ENCODE measurements at regions not wholly inside any gene's neighbourhood (a gene's known extent, or its start where the extent isn't known, plus 50 kb on each side); places are given as distances from the start of the nearest gene placed in this dataset.

DNA sequence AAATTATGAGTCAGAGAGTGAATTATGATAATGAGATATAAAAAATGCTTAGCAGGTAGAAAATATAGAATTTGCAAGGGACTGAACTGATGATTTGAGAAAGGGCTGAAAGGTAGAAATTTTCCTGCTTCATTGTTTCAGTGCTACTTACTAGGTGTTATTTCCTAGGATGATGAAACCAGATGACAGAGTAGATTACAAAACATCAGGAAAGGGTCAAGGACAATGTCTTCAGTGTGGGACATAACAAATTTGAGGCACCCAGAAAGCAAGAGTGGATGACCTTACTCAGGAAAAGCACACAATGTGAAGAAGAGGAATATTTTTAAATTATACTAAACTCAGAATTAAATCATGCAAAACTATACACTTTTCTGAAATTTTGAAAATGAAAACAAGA, 102.1 kb downstream of the SHCBP1 start:
- Histone ChIP-seq H3K79me1 (ENCODE audit: low read depth, low read length) (no peaks in the 10 kb centered on the region), H2BK15ac (ENCODE audit: low read length) (no peak overlapping the region), H2BK5ac (ENCODE audit: low read length) (no peak overlapping the region), H3K23ac (ENCODE audit: low read depth, low read length, poor library complexity) (no peak overlapping the region), H3K9me3 (replicated peaks in 1 of 2; ENCODE audit: control insufficient read depth in 2 of 2, insufficient read depth in 1 of 2, low read depth in 1 of 2, low read length in 2 of 2) (peaks cover 0 to 6% of the 10 kb centered on the region in 2 donors), H3K36me3 (replicated peaks in 1 of 2; ENCODE audit: control insufficient read depth in 2 of 2, insufficient read depth in 2 of 2, low read length in 2 of 2) (no peaks in the 10 kb centered on the region), H2BK120ac (ENCODE audit: low read depth, low read length) (no peak overlapping the region), H2BK12ac (ENCODE audit: low read length) (no peak overlapping the region), H4K91ac (ENCODE audit: low read depth, low read length, poor library complexity) (no peak overlapping the region), H3K27ac (replicated peaks; ENCODE audit: low read length) (no peak overlapping the region), H3K4me3 (ENCODE audit: low read length in 2 of 2) (no peak overlapping the region), H3K18ac (ENCODE audit: low read length) (no peak overlapping the region), H3K4ac (ENCODE audit: low read length) (no peak overlapping the region), H4K8ac (ENCODE audit: low read depth, low read length) (no peak overlapping the region), H3K4me2 (ENCODE audit: insufficient read depth, low read length, poor library complexity, severe bottlenecking) (no peak overlapping the region), H3K14ac (ENCODE audit: low read length) (no peak overlapping the region), H3K9ac (ENCODE audit: low read depth, low read length, poor library complexity) (no peak overlapping the region), H2AFZ (ENCODE audit: low read length) (no peak overlapping the region), H3K27me3 (ENCODE audit: control insufficient read depth in 3 of 3, insufficient read depth in 3 of 3, low read depth in 1 of 3, low read length in 3 of 3) (no peaks in the 10 kb centered on the region), H2AK5ac (ENCODE audit: low read depth, low read length) (no peak overlapping the region), H3K4me1 (ENCODE audit: control insufficient read depth in 2 of 2, insufficient read depth in 1 of 2, low read depth in 1 of 2, low read length in 2 of 2) (no peaks in the 10 kb centered on the region)
- no peak for DNase-seq (ENCODE audit: low spot score)

DNA sequence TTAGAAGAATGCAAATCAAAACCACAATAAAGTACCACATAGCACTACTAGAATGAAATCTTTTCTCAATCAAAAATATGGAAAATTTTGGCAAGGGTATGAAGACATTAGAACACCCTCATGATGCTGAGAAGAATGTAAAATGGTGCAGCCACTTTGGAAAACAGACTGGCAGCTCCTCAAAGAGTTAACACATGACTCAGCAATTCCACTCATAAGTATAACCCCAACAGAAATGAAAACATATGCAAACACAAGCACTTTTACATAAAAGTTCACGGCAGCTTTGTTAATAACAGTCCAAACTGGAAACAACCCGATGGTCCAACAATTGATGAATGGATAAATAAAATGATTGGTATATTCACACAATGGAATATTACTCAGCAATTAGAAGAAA, 124.5 kb downstream of the SHCBP1 start:
- Histone ChIP-seq H3K9me3 (replicated peaks in 1 of 2; ENCODE audit: control insufficient read depth in 2 of 2, insufficient read depth in 1 of 2, low read depth in 1 of 2, low read length in 2 of 2) (peaks cover 0 to 3% of the 10 kb centered on the region in 2 donors), H4K8ac (ENCODE audit: low read depth, low read length) (no peak overlapping the region)
- DNase-seq (ENCODE audit: low spot score): no peak

DNA sequence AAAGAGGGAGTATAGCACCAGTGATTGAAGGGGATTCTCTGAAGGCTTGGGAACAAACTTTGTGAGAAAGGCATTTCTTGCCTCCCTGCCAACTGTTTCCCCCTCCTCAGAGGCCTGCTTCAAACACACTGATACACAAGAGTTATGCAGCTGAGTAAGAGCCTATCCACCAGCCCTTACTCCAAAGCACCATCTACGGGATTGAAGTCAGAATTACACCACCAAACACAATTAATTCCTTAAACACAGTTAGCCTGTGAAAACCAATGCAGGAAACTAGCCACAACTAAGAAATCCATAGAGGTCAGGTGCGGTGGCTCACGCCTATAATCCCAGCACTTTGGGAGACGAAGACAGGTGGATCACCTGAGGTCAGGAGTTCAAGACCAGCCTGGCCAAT, 138.3 kb downstream of the SHCBP1 start:
- Histone ChIP-seq H3K4me2 (ENCODE audit: insufficient read depth, low read length, poor library complexity, severe bottlenecking) (no peak overlapping the region), H2BK12ac (ENCODE audit: low read length) (no peak overlapping the region), H2BK5ac (ENCODE audit: low read length) (no peak overlapping the region), H3K23ac (ENCODE audit: low read depth, low read length, poor library complexity) (no peak overlapping the region), H3K9ac (ENCODE audit: low read depth, low read length, poor library complexity) (no peak overlapping the region), H3K4me1 (ENCODE audit: control insufficient read depth in 2 of 2, insufficient read depth in 1 of 2, low read depth in 1 of 2, low read length in 2 of 2) (no peaks in the 10 kb centered on the region), H3K4ac (ENCODE audit: low read length) (no peak overlapping the region), H2BK15ac (ENCODE audit: low read length) (no peak overlapping the region), H3K9me3 (replicated peaks in 1 of 2; ENCODE audit: control insufficient read depth in 2 of 2, insufficient read depth in 1 of 2, low read depth in 1 of 2, low read length in 2 of 2) (peaks cover 0 to 18% of the 10 kb centered on the region in 2 donors), H3K4me3 (ENCODE audit: low read length in 2 of 2) (no peak overlapping the region), H2AFZ (ENCODE audit: low read length) (no peak overlapping the region), H3K36me3 (replicated peaks in 1 of 2; ENCODE audit: control insufficient read depth in 2 of 2, insufficient read depth in 2 of 2, low read length in 2 of 2) (no peaks in the 10 kb centered on the region), H3K14ac (ENCODE audit: low read length) (no peak overlapping the region), H4K8ac (ENCODE audit: low read depth, low read length) (no peak overlapping the region), H3K27ac (replicated peaks; ENCODE audit: low read length) (no peak overlapping the region), H3K27me3 (ENCODE audit: control insufficient read depth in 3 of 3, insufficient read depth in 3 of 3, low read depth in 1 of 3, low read length in 3 of 3) (no peaks in the 10 kb centered on the region), H4K91ac (ENCODE audit: low read depth, low read length, poor library complexity) (no peak overlapping the region), H3K18ac (ENCODE audit: low read length) (no peak overlapping the region), H2AK5ac (ENCODE audit: low read depth, low read length) (no peak overlapping the region), H3K79me1 (ENCODE audit: low read depth, low read length) (no peaks in the 10 kb centered on the region), H2BK120ac (ENCODE audit: low read depth, low read length) (no peak overlapping the region)
- no peak for DNase-seq (ENCODE audit: low spot score)
- WGBS, 2 donors (ENCODE audit: extremely low coverage in 2 of 2, insufficient read length in 2 of 2, insufficient replicate concordance in 1 of 2): no CpG with 5 or more reads among the region's 4 CpGs

More for the DNA sequence above, 124.5 kb downstream of the SHCBP1 start:
- H4K91ac ChIP-seq (ENCODE audit: low read depth, low read length, poor library complexity): no peak overlapping the region
- H3K79me1 ChIP-seq (ENCODE audit: low read depth, low read length): no peaks in the 10 kb centered on the region
- no peaks in the 10 kb centered on the region for H3K4me1 ChIP-seq (ENCODE audit: control insufficient read depth in 2 of 2, insufficient read depth in 1 of 2, low read depth in 1 of 2, low read length in 2 of 2)
- H2BK120ac ChIP-seq (ENCODE audit: low read depth, low read length): no peak overlapping the region
- no peaks in the 10 kb centered on the region for H3K27me3 ChIP-seq (ENCODE audit: control insufficient read depth in 3 of 3, insufficient read depth in 3 of 3, low read depth in 1 of 3, low read length in 3 of 3)
- no CpG with 5 or more reads among the region's 2 CpGs for WGBS, 2 donors (ENCODE audit: extremely low coverage in 2 of 2, insufficient read length in 2 of 2, insufficient replicate concordance in 1 of 2)
- H3K14ac ChIP-seq (ENCODE audit: low read length): no peak overlapping the region
- no peak overlapping the region for H3K27ac ChIP-seq (replicated peaks; ENCODE audit: low read length)
- H3K23ac ChIP-seq (ENCODE audit: low read depth, low read length, poor library complexity): no peak overlapping the region
- no peak overlapping the region for H2AFZ ChIP-seq (ENCODE audit: low read length)
- no peak overlapping the region for H3K4me3 ChIP-seq (ENCODE audit: low read length in 2 of 2)
- no peak overlapping the region for H3K18ac ChIP-seq (ENCODE audit: low read length)
- H3K4me2 ChIP-seq (ENCODE audit: insufficient read depth, low read length, poor library complexity, severe bottlenecking): no peak overlapping the region
- H3K4ac ChIP-seq (ENCODE audit: low read length): no peak overlapping the region
- no peak overlapping the region for H2BK12ac ChIP-seq (ENCODE audit: low read length)
- no peak overlapping the region for H3K9ac ChIP-seq (ENCODE audit: low read depth, low read length, poor library complexity)
- no peak overlapping the region for H2BK15ac ChIP-seq (ENCODE audit: low read length)
- no peaks in the 10 kb centered on the region for H3K36me3 ChIP-seq (replicated peaks in 1 of 2; ENCODE audit: control insufficient read depth in 2 of 2, insufficient read depth in 2 of 2, low read length in 2 of 2)
- no peak overlapping the region for H2BK5ac ChIP-seq (ENCODE audit: low read length)
- H2AK5ac ChIP-seq (ENCODE audit: low read depth, low read length): no peak overlapping the region

DNA sequence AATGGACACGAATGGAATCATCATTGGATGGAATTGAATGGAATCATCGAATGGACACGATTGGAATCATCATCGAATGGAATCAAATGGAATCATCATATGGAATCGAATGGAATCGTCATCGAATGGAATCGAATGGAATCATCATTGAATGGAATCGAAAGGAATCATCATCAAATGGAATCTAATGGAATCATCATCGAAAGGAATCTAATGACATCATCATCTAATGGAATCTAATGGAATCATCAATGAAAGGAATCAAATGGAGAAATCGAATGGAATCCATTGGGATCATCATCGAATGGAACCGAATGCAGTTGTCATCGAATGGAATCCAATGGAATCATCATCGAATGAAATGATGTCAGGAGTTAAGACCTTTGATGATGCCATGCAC, 154.9 kb downstream of the SHCBP1 start:
- H3K9me3 ChIP-seq (replicated peaks in 1 of 2; ENCODE audit: control insufficient read depth in 2 of 2, insufficient read depth in 1 of 2, low read depth in 1 of 2, low read length in 2 of 2): peaks cover 0 to 20% of the 10 kb centered on the region in 2 donors
- H2BK5ac ChIP-seq (ENCODE audit: low read length): no peak overlapping the region
- no peak for DNase-seq (ENCODE audit: low spot score)
- H4K8ac ChIP-seq (ENCODE audit: low read depth, low read length): no peak overlapping the region
- H3K36me3 ChIP-seq (replicated peaks in 1 of 2; ENCODE audit: control insufficient read depth in 2 of 2, insufficient read depth in 2 of 2, low read length in 2 of 2): no peaks in the 10 kb centered on the region
- no peak overlapping the region for H2BK120ac ChIP-seq (ENCODE audit: low read depth, low read length)
- H3K9ac ChIP-seq (ENCODE audit: low read depth, low read length, poor library complexity): no peak overlapping the region
- no CpG with 5 or more reads among the region's 15 CpGs for WGBS, 2 donors (ENCODE audit: extremely low coverage in 2 of 2, insufficient read length in 2 of 2, insufficient replicate concordance in 1 of 2)
- H3K4me3 ChIP-seq (ENCODE audit: low read length in 2 of 2): no peak overlapping the region
- no peak overlapping the region for H3K27ac ChIP-seq (replicated peaks; ENCODE audit: low read length)
- no peaks in the 10 kb centered on the region for H3K27me3 ChIP-seq (ENCODE audit: control insufficient read depth in 3 of 3, insufficient read depth in 3 of 3, low read depth in 1 of 3, low read length in 3 of 3)
- no peak overlapping the region for H2AK5ac ChIP-seq (ENCODE audit: low read depth, low read length)
- no peak overlapping the region for H3K23ac ChIP-seq (ENCODE audit: low read depth, low read length, poor library complexity)
- H3K4me1 ChIP-seq (ENCODE audit: control insufficient read depth in 2 of 2, insufficient read depth in 1 of 2, low read depth in 1 of 2, low read length in 2 of 2): no peaks in the 10 kb centered on the region
- no peak overlapping the region for H3K4me2 ChIP-seq (ENCODE audit: insufficient read depth, low read length, poor library complexity, severe bottlenecking)
- no peak overlapping the region for H3K18ac ChIP-seq (ENCODE audit: low read length)
- no peak overlapping the region for H4K91ac ChIP-seq (ENCODE audit: low read depth, low read length, poor library complexity)
- no peak overlapping the region for H2BK15ac ChIP-seq (ENCODE audit: low read length)
- H3K4ac ChIP-seq (ENCODE audit: low read length): no peak overlapping the region
- no peak overlapping the region for H2AFZ ChIP-seq (ENCODE audit: low read length)
- H3K79me1 ChIP-seq (ENCODE audit: low read depth, low read length): no peaks in the 10 kb centered on the region
- H2BK12ac ChIP-seq (ENCODE audit: low read length): no peak overlapping the region
- no peak overlapping the region for H3K14ac ChIP-seq (ENCODE audit: low read length)

Measured in neuronal stem cell (in vitro differentiated cells).